HEK293T (cell line): ENCODE measurements at regions not wholly inside any gene's neighbourhood (a gene's known extent, or its start where the extent isn't known, plus 50 kb on each side); places are given as distances from the start of the nearest gene placed in this dataset.

Experiments
- CTCF ChIA-PET: fragments of 350-600 bp; formaldehyde crosslinking; extraction: SDS; loops from one replicate; lab custom pipeline; 2021; ENCODE audit warnings: antibody characterized with exemption, inconsistent platforms; lab: Yijun Ruan, JAX
- POLR2A ChIA-PET: fragments of 350-600 bp; formaldehyde crosslinking; extraction: SDS; loops from one replicate; lab custom pipeline; 2020; ENCODE audit warnings: antibody characterized with exemption, inconsistent platforms; lab: Yijun Ruan, JAX
- DNase-seq: peaks from one replicate; pipeline ENCODE4 v3.0.0; 2012; ENCODE audit warnings: mixed read lengths; ENCODE audit errors: extremely low spot score
- ARNT ChIP-seq: fragments of 450-650 bp; IDR thresholded peaks from 2 replicates; pipeline ENCODE4 v1.6.1; 2017; ENCODE audit warnings: mild to moderate bottlenecking
- BHLHE40 ChIP-seq: fragments of 450-650 bp; IDR thresholded peaks from 2 replicates; pipeline ENCODE4 v1.6.1; 2016; ENCODE audit warnings: mild to moderate bottlenecking, moderate library complexity, borderline replicate concordance
- CTBP1 ChIP-seq: fragments of 450-650 bp; IDR thresholded peaks from 2 replicates; pipeline ENCODE4 v1.6.1; 2016; ENCODE audit warnings: borderline replicate concordance
- ELF4 ChIP-seq: fragments of 450-650 bp; IDR thresholded peaks from 2 replicates; pipeline ENCODE4 v1.6.1; 2017; ENCODE audit warnings: antibody characterized with exemption
- FOXA1 ChIP-seq: fragments of 450-650 bp; IDR thresholded peaks from 2 replicates; pipeline ENCODE4 v1.6.1; 2016; ENCODE audit warnings: mild to moderate bottlenecking
- FOXK2 ChIP-seq: fragments of 450-650 bp; IDR thresholded peaks from 2 replicates; pipeline ENCODE4 v1.6.1; 2016; ENCODE audit warnings: mild to moderate bottlenecking
- FOXM1 ChIP-seq: fragments of 450-650 bp; IDR thresholded peaks from 2 replicates; pipeline ENCODE4 v1.6.1; 2017; ENCODE audit warnings: mild to moderate bottlenecking, borderline replicate concordance
- HDGF ChIP-seq: fragments of 450-650 bp; IDR thresholded peaks from 2 replicates; pipeline ENCODE4 v1.6.1; 2017; ENCODE audit warnings: antibody characterized with exemption, borderline replicate concordance
- L3MBTL2 ChIP-seq: fragments of 450-650 bp; conservative IDR thresholded peaks from 2 replicates; pipeline ENCODE4 v1.6.1; 2016; ENCODE audit warnings: mild to moderate bottlenecking
- LEF1 ChIP-seq: fragments of 450-650 bp; IDR thresholded peaks from 2 replicates; pipeline ENCODE4 v1.6.1; 2017; ENCODE audit warnings: mild to moderate bottlenecking, borderline replicate concordance
- NFRKB ChIP-seq: fragments of 450-650 bp; IDR thresholded peaks from 2 replicates; pipeline ENCODE4 v1.6.1; 2016; ENCODE audit warnings: mild to moderate bottlenecking, moderate library complexity
- SP1 ChIP-seq: fragments of 450-650 bp; IDR thresholded peaks from 2 replicates; pipeline ENCODE4 v1.6.1; 2017
- SUZ12 ChIP-seq: fragments of 450-650 bp; IDR thresholded peaks from 2 replicates; pipeline ENCODE4 v1.6.1; 2016; ENCODE audit warnings: mild to moderate bottlenecking
- TARDBP ChIP-seq: fragments of 450-650 bp; IDR thresholded peaks from 2 replicates; pipeline ENCODE4 v1.6.1; 2016
- ZNF384 ChIP-seq: fragments of 450-650 bp; IDR thresholded peaks from 2 replicates; pipeline ENCODE4 v1.6.1; 2016
- TF ChIP-seq, protein P1 (sequence below): fragments of 450-650 bp; IDR thresholded peaks from 2 replicates; pipeline ENCODE4 v1.6.1; 2016

DNA sequence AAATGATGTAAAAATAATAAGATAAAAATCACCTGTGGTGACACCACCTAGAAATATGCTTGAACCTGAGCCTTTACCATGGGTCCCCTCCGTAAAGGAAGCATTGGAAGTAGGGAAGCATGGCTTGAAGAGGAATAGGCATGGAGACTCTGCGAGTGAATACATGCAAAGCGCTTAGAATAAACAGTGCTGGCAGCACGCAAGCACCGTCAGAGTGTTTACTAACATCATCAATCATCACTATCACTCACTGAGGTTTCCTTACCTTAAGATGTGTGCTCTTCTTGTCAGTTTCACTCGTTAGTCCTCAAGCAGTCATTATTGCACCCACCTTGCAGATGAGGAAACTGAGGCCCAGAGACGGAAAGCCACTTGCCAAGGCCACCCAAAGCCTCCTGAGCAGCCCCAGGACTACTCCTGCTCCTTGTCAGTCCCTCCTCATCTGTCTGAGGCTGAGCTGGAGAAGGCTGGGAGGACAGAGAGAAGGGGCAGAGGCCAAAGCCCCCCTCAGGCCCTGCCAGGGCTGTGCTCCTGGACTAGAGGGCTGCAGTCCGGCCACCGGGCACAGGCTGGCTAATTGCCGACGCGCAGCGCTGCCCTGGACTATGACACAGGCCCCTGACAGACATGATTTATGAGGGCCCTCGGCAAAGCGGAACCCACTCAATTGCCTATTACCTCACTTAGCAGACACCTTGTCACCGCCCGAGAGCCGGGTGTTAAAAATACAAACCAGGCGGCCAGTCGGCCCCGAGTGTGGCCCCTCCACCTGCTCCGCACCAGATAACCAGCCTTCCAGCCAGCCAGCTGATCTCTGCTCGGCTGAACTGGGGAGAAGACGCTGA lies 168.9 kb downstream of the MN1 start:
- TF ChIP-seq, protein P1, sequence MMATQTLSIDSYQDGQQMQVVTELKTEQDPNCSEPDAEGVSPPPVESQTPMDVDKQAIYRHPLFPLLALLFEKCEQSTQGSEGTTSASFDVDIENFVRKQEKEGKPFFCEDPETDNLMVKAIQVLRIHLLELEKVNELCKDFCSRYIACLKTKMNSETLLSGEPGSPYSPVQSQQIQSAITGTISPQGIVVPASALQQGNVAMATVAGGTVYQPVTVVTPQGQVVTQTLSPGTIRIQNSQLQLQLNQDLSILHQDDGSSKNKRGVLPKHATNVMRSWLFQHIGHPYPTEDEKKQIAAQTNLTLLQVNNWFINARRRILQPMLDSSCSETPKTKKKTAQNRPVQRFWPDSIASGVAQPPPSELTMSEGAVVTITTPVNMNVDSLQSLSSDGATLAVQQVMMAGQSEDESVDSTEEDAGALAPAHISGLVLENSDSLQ = peak; percentile 95
- TF ChIP-seq LEF1 (no peak), ELF4 (no peak), FOXA1 (no peak)
- CTCF ChIA-PET = no interaction called here
- POLR2A ChIA-PET = no interaction called here
- peak; percentile 40 for DNase-seq

DNA sequence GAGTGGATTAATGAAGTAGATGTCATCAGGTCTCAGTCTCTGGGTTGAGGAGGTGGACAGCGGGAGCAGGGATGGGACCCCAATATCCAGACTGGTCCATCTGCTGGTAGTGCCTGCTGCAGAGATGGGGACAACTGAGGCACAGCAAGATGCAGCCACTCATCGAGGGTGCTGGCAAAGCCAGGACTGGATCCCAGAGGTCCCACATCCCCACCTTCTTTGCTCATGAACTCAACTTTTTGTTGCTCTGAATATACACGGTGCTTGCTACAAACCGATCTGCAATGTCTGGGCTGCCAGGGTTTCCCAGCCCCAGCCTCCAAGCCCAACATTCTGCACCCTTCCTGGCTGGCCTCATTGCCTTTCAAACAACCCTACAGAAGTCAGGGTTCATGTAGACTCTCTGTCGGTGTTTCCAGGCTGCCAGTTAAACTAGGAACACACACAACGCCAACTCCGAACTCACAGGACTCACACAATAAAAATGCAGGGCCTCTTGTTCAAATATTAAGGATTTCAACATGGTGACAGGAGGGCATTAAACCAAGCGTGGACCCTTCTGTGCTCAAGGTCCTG lies 168.2 kb downstream of the MN1 start:
- CTCF ChIA-PET = no interaction called here

DNA sequence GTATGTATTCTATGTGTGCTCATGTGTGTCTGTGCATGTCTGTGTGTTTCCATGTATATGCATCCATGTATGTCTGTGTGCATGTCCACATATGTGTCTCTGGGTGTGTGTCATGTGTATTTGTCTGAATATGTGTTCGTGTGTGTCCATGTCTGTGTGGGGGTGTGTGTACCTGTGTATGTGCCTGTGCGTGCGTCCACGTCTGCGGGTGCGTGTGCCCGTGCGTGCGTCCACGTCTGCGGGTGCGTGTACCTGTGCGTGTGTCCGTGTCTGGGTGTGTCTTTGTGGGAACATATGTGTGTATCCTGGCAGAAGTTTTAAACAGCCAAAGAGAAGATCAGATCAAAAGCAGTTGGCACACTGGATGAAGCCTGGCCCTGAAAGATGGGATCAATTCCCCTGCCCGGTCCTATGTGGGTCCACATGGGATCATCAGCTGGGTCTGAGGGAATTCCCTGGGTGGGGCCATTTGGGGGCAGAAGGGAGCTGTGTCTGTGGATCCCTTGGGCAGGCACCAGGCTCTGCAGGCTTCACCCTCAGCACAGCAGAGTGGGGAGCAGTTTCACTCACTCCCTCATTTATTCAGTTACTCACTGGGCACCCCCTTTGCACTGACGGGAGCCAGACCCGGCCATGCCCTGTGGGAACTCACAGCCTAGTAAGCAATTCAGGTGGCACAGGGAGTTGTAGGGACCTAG lies 167.4 kb downstream of the MN1 start:
- ChIA-PET POLR2A (no interaction called here), CTCF (no interaction called here)
- DNase-seq = no peak
- no peak for TF ChIP-seq FOXM1

More for the DNA sequence above, 168.2 kb downstream of the MN1 start:
- TF ChIP-seq LEF1 (no peak), SP1 (no peak), SUZ12 (no peak), HDGF (no peak), FOXK2 (no peak), NFRKB (no peak), TARDBP (no peak), BHLHE40 (no peak), CTBP1 (no peak), FOXM1 (no peak), FOXA1 (no peak), ARNT (no peak)
- TF ChIP-seq, protein P1 = no peak
- no peak for DNase-seq
- POLR2A ChIA-PET = no interaction called here

DNA sequence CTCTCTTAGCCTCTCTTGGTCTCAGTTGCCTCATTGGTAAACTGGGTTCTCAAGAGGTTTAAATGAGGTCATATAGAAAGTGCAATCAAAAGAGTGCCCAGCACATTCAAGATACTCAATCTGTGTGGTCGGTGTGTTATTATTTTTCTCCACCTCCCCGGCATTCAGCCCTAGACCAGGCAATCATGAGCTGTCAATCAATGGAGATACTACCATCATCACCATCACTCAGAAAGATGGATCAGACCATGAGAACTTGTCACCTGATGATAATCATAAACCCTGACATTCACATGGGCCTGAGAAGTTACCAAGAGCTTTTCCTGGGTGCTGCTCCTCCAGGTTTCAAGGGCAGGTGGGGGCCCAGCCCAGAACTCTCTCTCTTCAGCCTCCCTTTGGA lies 166.1 kb downstream of the MN1 start:
- ChIA-PET POLR2A (no interaction called here), CTCF (no interaction called here)
- TF ChIP-seq HDGF = no peak
- TF ChIP-seq, protein P1 = peak; percentile 74
- DNase-seq = no peak

- DNase-seq = no peak
- ChIA-PET CTCF (no interaction called here), POLR2A (no interaction called here)
- TF ChIP-seq FOXK2 (no peak), NFRKB (no peak), TARDBP (no peak), LEF1 (no peak), SUZ12 (no peak), ELF4 (no peak), FOXA1 (no peak), FOXM1 (no peak), SP1 (no peak), ZNF384 (no peak), HDGF (no peak), CTBP1 (no peak), BHLHE40 (no peak), L3MBTL2 (no peak), ARNT (no peak)
- TF ChIP-seq, protein P1 = no peak
Measured at GRCh38 chr22:27635852-27636251, 165.7 kb downstream of the MN1 start.
